ENCODE measurements at regions not wholly inside any gene's neighbourhood (a gene's known extent, or its start where the extent isn't known, plus 50 kb on each side); places are given as distances from the start of the nearest gene placed in this dataset.

GRCh38 chr3:115255197-115255585, 108.1 kb upstream of the ZBTB20 start:
- POLR2A ChIA-PET: no interaction called here
- CTCF ChIA-PET: interaction anchor here (1.4 kb wide), 1 partner anchor 439 kb away, joined by 3 read pairs; no protein-coding TSS in a partner anchor

DNA sequence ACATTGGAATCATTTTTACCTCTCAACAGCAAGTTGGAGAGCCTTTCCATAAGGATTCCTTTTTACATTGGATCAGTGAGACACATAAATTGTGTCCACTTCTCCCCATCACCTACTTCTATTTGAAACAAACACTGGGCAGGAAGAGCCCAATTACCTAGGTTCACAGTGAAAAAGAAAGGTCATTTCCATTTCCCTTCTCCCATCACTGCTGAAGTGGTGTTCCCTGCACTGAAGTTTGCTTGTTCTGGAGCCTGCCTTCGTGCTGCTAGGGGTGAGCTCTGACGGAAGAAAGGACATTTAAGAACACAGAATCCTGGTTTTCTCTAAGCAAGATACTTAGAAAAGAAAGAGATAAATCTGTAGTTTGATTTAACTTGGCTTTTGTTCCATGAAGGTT, 123.8 kb upstream of the ZBTB20 start:
- ATAC-seq (no peak), DNase-seq (ENCODE audit: low read depth in 1 of 2, low spot score in 1 of 2) (no peak), FAIRE-seq (no peak)
- no peaks in the 10 kb centered on the region for H3K4me1 ChIP-seq
- TF ChIP-seq HEYL (CRISPR knock-in tag; IDR thresholded peaks at IDR 0.05): no peak
- TF ChIP-seq EHF (CRISPR knock-in tag; IDR thresholded peaks at IDR 0.05): no peak
- no peak for TF ChIP-seq HOXB5 (CRISPR knock-in tag; IDR thresholded peaks at IDR 0.05)
- TF ChIP-seq RFX5 (IDR thresholded peaks at IDR 0.05): no peak
- TF ChIP-seq ZC3H11A (IDR thresholded peaks at IDR 0.05): no peak
- no peak for TF ChIP-seq PBX3 (IDR thresholded peaks at IDR 0.05)
- no peak for TF ChIP-seq ZSCAN20 (CRISPR knock-in tag; IDR thresholded peaks at IDR 0.05)
- TF ChIP-seq POLR2AphosphoS2 (conservative IDR thresholded peaks at IDR 0.05; ENCODE audit: low read length): no peak
- no peak for TF ChIP-seq RNF2 (IDR thresholded peaks at IDR 0.05; ENCODE audit: borderline replicate concordance, low read depth)
- no peak for TF ChIP-seq CEBPB (IDR thresholded peaks at IDR 0.05)
- TF ChIP-seq FOXS1 (CRISPR knock-in tag; IDR thresholded peaks at IDR 0.05): no peak
- H3K4me3 ChIP-seq: no peak overlapping the region
- no peak overlapping the region for H3K4me2 ChIP-seq
- WGBS (ENCODE audit: missing lambda C conversion rate): 76% methylated on average over 2 of the region's 2 CpGs
- POLR2A ChIA-PET: no interaction called here
- CTCF ChIA-PET: interaction anchor here (1.3 kb wide), 1 partner anchor 9 kb away, joined by 3 read pairs; no protein-coding TSS in a partner anchor
- H3K27ac ChIP-seq: no peak overlapping the region
- no peaks in the 10 kb centered on the region for H3K9me3 ChIP-seq

More at GRCh38 chr3:115255197-115255585, 108.1 kb upstream of the ZBTB20 start:
- ATAC-seq (no peak), DNase-seq (ENCODE audit: low read depth in 1 of 2, low spot score in 1 of 2) (no peak), FAIRE-seq (no peak)
- no peaks in the 10 kb centered on the region for H3K4me1 ChIP-seq
- peaks cover 15% of the 10 kb centered on the region for H3K9me3 ChIP-seq
- H3K4me2 ChIP-seq: no peak overlapping the region
- 80% methylated on average over 9 of the region's 10 CpGs for WGBS (ENCODE audit: missing lambda C conversion rate)
- no peak overlapping the region for H3K4me3 ChIP-seq
- TF ChIP-seq, protein P1, sequence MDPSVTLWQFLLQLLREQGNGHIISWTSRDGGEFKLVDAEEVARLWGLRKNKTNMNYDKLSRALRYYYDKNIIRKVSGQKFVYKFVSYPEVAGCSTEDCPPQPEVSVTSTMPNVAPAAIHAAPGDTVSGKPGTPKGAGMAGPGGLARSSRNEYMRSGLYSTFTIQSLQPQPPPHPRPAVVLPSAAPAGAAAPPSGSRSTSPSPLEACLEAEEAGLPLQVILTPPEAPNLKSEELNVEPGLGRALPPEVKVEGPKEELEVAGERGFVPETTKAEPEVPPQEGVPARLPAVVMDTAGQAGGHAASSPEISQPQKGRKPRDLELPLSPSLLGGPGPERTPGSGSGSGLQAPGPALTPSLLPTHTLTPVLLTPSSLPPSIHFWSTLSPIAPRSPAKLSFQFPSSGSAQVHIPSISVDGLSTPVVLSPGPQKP (IDR thresholded peaks at IDR 0.05; ENCODE audit: low read depth, low read length): no peak
- H3K27ac ChIP-seq: no peak overlapping the region

- FAIRE-seq: no peak
- CTCF ChIA-PET: interaction anchor here (1.3 kb wide), 1 partner anchor 8 kb away, joined by 3 read pairs; no protein-coding TSS in a partner anchor
- ATAC-seq: no peak
Measured at GRCh38 chr3:115272036-115272824, 125.1 kb upstream of the ZBTB20 start.

GRCh38 chr3:115275896-115276295, 128.8 kb upstream of the ZBTB20 start:
- Histone ChIP-seq H3K27ac (no peak overlapping the region), H3K4me3 (no peak overlapping the region), H3K9me3 (no peaks in the 10 kb centered on the region), H3K4me2 (no peak overlapping the region), H3K4me1 (no peaks in the 10 kb centered on the region)
- CTCF ChIA-PET: no interaction called here
- no peak for ATAC-seq
- no peak for TF ChIP-seq RAD21 (conservative IDR thresholded peaks at IDR 0.05 in 1 of 2, IDR thresholded peaks at IDR 0.05 in 1 of 2)
- no peak for TF ChIP-seq CHD4 (IDR thresholded peaks at IDR 0.05; ENCODE audit: borderline replicate concordance)
- TF ChIP-seq CEBPB (IDR thresholded peaks at IDR 0.05): no peak
- TF ChIP-seq EP300 (IDR thresholded peaks at IDR 0.05): no peak
- TF ChIP-seq FOSB (CRISPR knock-in tag; IDR thresholded peaks at IDR 0.05): no peak
- no peak for TF ChIP-seq CHD2 (IDR thresholded peaks at IDR 0.05; ENCODE audit: low read length, partially characterized antibody)
- TF ChIP-seq ZNF302 (CRISPR knock-in tag; IDR thresholded peaks at IDR 0.05): no peak
- TF ChIP-seq FOSL2 (IDR thresholded peaks at IDR 0.05): no peak
- TF ChIP-seq FOSL2 (CRISPR knock-in tag; IDR thresholded peaks at IDR 0.05): no peak
- DNase-seq (ENCODE audit: low read depth in 1 of 2, low spot score in 1 of 2): no peak
- FAIRE-seq: no peak
- POLR2A ChIA-PET: no interaction called here
- WGBS (ENCODE audit: missing lambda C conversion rate): 18% methylated on average over 1 of the region's 1 CpG

More at GRCh38 chr3:115272036-115272824, 125.1 kb upstream of the ZBTB20 start:
- no peak overlapping the region for H3K4me2 ChIP-seq
- H3K4me1 ChIP-seq: no peaks in the 10 kb centered on the region
- TF ChIP-seq CBX2 (IDR thresholded peaks at IDR 0.05; ENCODE audit: borderline replicate concordance, low read depth) (no peak), FOSB (CRISPR knock-in tag; IDR thresholded peaks at IDR 0.05) (no peak), RARB (CRISPR knock-in tag; IDR thresholded peaks at IDR 0.05) (no peak), MYC (IDR thresholded peaks at IDR 0.05; ENCODE audit: borderline replicate concordance, low read length) (no peak)
- H3K27ac ChIP-seq: no peak overlapping the region
- WGBS (ENCODE audit: missing lambda C conversion rate): 86% methylated on average over 10 of the region's 10 CpGs
- POLR2A ChIA-PET: no interaction called here
- no peaks in the 10 kb centered on the region for H3K9me3 ChIP-seq
- no peak overlapping the region for H3K4me3 ChIP-seq
- DNase-seq (ENCODE audit: low read depth in 1 of 2, low spot score in 1 of 2): peak in 1 of 2 experiments; percentile 17

All from A549 (cell line).